ENCODE measurements at regions not wholly inside any gene's neighbourhood (a gene's known extent, or its start where the extent isn't known, plus 50 kb on each side); places are given as distances from the start of the nearest gene placed in this dataset.

DNA sequence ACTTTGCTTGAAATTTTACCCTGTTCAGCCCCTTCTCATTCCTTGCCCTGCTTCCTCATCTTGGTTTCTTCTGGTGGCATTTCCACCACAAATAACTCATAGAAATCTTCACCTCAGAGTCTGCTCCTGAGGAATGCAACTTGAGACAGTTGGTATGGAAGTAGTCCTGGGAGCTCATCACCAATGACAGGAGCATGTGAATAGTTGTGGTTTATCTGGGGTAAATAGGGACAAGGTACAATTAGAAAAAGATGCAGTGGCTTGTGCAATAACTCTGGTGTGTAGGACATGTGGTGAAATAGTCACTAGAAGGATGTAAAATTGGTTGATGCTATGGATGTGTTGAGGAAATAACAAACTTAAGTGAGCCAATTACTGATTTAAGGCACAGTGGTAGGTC is 72.7 kb upstream of the CHRNA7 start:
- no peak overlapping the region for H3K9ac ChIP-seq (ENCODE audit: extremely low read depth, low read length, poor library complexity, severe bottlenecking)
- H3K9me3 ChIP-seq (ENCODE audit: control insufficient read depth, low read length): peaks cover 27% of the 10 kb centered on the region
- H3K4me1 ChIP-seq (ENCODE audit: control insufficient read depth, insufficient read depth, low read length): no peaks in the 10 kb centered on the region
- Mint-ChIP-seq H3K27me3 (ENCODE audit: insufficient read depth) (no peaks in the 10 kb centered on the region), H3K36me3 (ENCODE audit: low read depth) (no peaks in the 10 kb centered on the region), H3K27ac (no peak overlapping the region), H3K9me3 (peaks cover 57% of the 10 kb centered on the region), H3K4me3 (no peak overlapping the region), H3K4me1 (no peaks in the 10 kb centered on the region)
- no peaks in the 10 kb centered on the region for H3K27me3 ChIP-seq (ENCODE audit: control insufficient read depth, insufficient read depth, low read length, poor library complexity, severe bottlenecking)
- H3K36me3 ChIP-seq (ENCODE audit: control insufficient read depth, insufficient read depth, low read length): no peaks in the 10 kb centered on the region
- H3K4me3 ChIP-seq (ENCODE audit: low read length): no peak overlapping the region
- no peak overlapping the region for H3K27ac ChIP-seq (ENCODE audit: low read depth, low read length)
- DNase-seq: no peak
- TF ChIP-seq, protein P1, sequence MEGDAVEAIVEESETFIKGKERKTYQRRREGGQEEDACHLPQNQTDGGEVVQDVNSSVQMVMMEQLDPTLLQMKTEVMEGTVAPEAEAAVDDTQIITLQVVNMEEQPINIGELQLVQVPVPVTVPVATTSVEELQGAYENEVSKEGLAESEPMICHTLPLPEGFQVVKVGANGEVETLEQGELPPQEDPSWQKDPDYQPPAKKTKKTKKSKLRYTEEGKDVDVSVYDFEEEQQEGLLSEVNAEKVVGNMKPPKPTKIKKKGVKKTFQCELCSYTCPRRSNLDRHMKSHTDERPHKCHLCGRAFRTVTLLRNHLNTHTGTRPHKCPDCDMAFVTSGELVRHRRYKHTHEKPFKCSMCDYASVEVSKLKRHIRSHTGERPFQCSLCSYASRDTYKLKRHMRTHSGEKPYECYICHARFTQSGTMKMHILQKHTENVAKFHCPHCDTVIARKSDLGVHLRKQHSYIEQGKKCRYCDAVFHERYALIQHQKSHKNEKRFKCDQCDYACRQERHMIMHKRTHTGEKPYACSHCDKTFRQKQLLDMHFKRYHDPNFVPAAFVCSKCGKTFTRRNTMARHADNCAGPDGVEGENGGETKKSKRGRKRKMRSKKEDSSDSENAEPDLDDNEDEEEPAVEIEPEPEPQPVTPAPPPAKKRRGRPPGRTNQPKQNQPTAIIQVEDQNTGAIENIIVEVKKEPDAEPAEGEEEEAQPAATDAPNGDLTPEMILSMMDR (conservative IDR thresholded peaks at IDR 0.05): no peak

DNA sequence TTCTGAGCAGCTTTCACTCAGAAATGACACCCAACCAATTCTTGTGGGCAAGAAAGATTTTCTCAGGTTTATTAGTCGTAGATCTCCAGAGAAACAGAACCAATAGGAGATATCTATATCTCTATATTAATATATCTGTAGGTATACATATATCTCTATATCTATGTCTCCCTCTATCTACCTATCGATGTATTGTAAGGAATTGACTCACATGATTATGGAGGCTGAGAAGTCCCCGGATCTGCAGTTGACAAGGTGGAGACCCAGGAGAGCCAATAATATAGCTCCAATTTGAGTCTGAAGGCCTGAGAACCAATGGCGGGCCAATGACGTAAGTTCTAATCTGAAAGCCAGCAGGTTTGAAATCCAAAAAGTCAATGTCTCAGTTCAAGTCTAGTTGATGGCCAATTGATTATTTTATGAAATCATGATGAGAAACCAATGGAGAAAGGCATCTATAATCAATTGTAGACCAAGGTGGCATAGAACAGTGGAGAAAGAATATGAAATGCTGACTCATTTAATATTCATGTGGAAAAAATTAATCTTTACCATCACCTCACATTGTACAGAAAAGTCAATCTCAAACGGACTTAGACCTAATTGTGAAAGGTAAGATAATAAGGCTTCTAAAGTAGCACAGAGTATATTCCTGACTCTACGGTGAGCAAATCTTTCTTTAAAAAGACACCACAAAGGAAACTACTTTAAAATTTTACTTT is 65.6 kb upstream of the CHRNA7 start:
- Mint-ChIP-seq H3K4me3 (no peak overlapping the region), H3K27ac (no peak overlapping the region), H3K27me3 (ENCODE audit: insufficient read depth) (no peaks in the 10 kb centered on the region), H3K4me1 (no peaks in the 10 kb centered on the region), H3K36me3 (ENCODE audit: low read depth) (no peaks in the 10 kb centered on the region), H3K9me3 (peaks cover 25% of the 10 kb centered on the region)
- TF ChIP-seq, protein P1 (conservative IDR thresholded peaks at IDR 0.05): no peak
- 93 to 95% methylated on average over 2 to 6 of the region's 7 CpGs for WGBS, 2 experiments (ENCODE audit: insufficient coverage in 1 of 2, insufficient read length in 1 of 2)
- Histone ChIP-seq H3K36me3 (ENCODE audit: control insufficient read depth, insufficient read depth, low read length) (no peaks in the 10 kb centered on the region), H3K9ac (ENCODE audit: extremely low read depth, low read length, poor library complexity, severe bottlenecking) (no peak overlapping the region), H3K4me3 (ENCODE audit: low read length) (no peak overlapping the region), H3K27me3 (ENCODE audit: control insufficient read depth, insufficient read depth, low read length, poor library complexity, severe bottlenecking) (no peaks in the 10 kb centered on the region), H3K4me1 (ENCODE audit: control insufficient read depth, insufficient read depth, low read length) (no peaks in the 10 kb centered on the region), H3K27ac (ENCODE audit: low read depth, low read length) (no peak overlapping the region), H3K9me3 (ENCODE audit: control insufficient read depth, low read length) (peaks cover 4% of the 10 kb centered on the region)
- no peak for DNase-seq

DNA sequence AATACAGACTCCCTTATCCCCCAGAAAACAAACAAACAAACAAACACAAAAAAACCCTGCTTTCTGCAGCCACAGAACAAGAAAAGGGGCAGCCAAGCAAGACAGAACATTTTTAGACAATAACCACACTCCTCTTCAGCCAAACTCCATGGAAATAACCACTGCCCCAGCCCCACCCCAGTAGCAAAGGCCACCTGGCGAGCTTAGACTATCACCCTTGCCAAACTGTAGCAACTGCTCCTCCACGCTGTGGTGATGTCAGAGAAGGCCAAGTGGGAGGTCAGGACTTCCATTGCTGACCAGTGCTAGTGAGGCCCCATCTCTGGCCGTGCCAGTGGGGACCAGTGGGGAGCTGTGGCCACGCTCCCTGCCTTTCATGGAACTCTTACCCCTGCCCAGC is 60.3 kb upstream of the CHRNA7 start:
- no peaks in the 10 kb centered on the region for H3K27me3 ChIP-seq (ENCODE audit: control insufficient read depth, insufficient read depth, low read length, poor library complexity, severe bottlenecking)
- no peak overlapping the region for H3K27ac ChIP-seq (ENCODE audit: low read depth, low read length)
- H3K9ac ChIP-seq (ENCODE audit: extremely low read depth, low read length, poor library complexity, severe bottlenecking): no peak overlapping the region
- TF ChIP-seq, protein P1 (conservative IDR thresholded peaks at IDR 0.05): no peak
- H3K4me1 ChIP-seq (ENCODE audit: control insufficient read depth, insufficient read depth, low read length): no peaks in the 10 kb centered on the region
- H3K27ac Mint-ChIP-seq: no peak overlapping the region
- no peaks in the 10 kb centered on the region for H3K9me3 ChIP-seq (ENCODE audit: control insufficient read depth, low read length)
- no peaks in the 10 kb centered on the region for H3K36me3 ChIP-seq (ENCODE audit: control insufficient read depth, insufficient read depth, low read length)
- DNase-seq: no peak
- no peaks in the 10 kb centered on the region for H3K9me3 Mint-ChIP-seq
- H3K27me3 Mint-ChIP-seq (ENCODE audit: insufficient read depth): peaks cover 1% of the 10 kb centered on the region
- H3K4me1 Mint-ChIP-seq: peaks cover 4% of the 10 kb centered on the region
- no peak overlapping the region for H3K4me3 ChIP-seq (ENCODE audit: low read length)
- 87 to 100% methylated on average over 4 of the region's 4 CpGs for WGBS, 2 experiments (ENCODE audit: insufficient coverage in 1 of 2, insufficient read length in 1 of 2)
- no peak overlapping the region for H3K4me3 Mint-ChIP-seq
- no peaks in the 10 kb centered on the region for H3K36me3 Mint-ChIP-seq (ENCODE audit: low read depth)

All from endodermal cell (in vitro differentiated cells).